B cell (primary cell): ENCODE measurements at regions not wholly inside any gene's neighbourhood (a gene's known extent, or its start where the extent isn't known, plus 50 kb on each side); places are given as distances from the start of the nearest gene placed in this dataset.

Source experiments
- ATAC-seq: fragments of 200-7000 bp; cut with Tn5 transposase; one replicate; pipeline ENCODE4 v1.10.0; 2021; ENCODE audit warnings: low read depth, mild to moderate bottlenecking, moderate number of reproducible peaks, moderate library complexity
- CTCF ChIA-PET: fragments of 350-600 bp; sonication (Branson Sonifier 250); formaldehyde crosslinking; loops from one replicate; lab custom pipeline; 2021; ENCODE audit warnings: antibody characterized with exemption, inconsistent platforms; lab: Charles Lee
- POLR2A ChIA-PET: fragments of 350-600 bp; sonication (Branson Sonifier 250); formaldehyde crosslinking; loops from one replicate; lab custom pipeline; 2021; ENCODE audit warnings: antibody characterized with exemption; lab: Charles Lee
- DNase-seq: peaks from one replicate; pipeline ENCODE4 v3.0.0; 2013
- H2AFZ ChIP-seq: 2 replicates; pipeline ENCODE4 v1.6.1; 2012; ENCODE audit warnings: mild to moderate bottlenecking, low read depth, low read length; ENCODE audit not compliant: insufficient read depth, poor library complexity, severe bottlenecking
- H3K27ac ChIP-seq, 2 donors: 1 replicate in 1 of 2; 2 replicates in 1 of 2; pipeline ENCODE4 v1.5.1; 2012 to 2013; ENCODE audit warnings: low read length in 2 of 2, mild to moderate bottlenecking in 2 of 2, moderate library complexity in 1 of 2
- H3K27me3 ChIP-seq, 4 experiments: fragments of 200-600 bp in 1 of 4; sonication (generic) in 1 of 4; replicated peaks in 1 of 4; 1 replicate in 2 of 4; 2 replicates in 2 of 4; pipeline versions ENCODE4 v1.6.1 to v1.7.0; 2013 to 2016; ENCODE audit warnings: low read length in 3 of 4, mild to moderate bottlenecking in 2 of 4, mixed read lengths in 1 of 4, moderate library complexity in 1 of 4; ENCODE audit not compliant: insufficient read depth in 4 of 4, control insufficient read depth in 3 of 4; ENCODE audit errors: control extremely low read depth in 1 of 4
- H3K36me3 ChIP-seq, 2 experiments: replicated peaks in 1 of 2; 1 replicate in 1 of 2; 2 replicates in 1 of 2; pipeline versions ENCODE4 v1.6.1 to v1.7.1; 2013; ENCODE audit warnings: low read length in 1 of 2; ENCODE audit not compliant: insufficient read depth in 2 of 2, control insufficient read depth in 1 of 2; ENCODE audit errors: control extremely low read depth in 1 of 2, extremely low read depth in 1 of 2
- H3K4me1 ChIP-seq, 2 donors: fragments of 200-600 bp in 1 of 2; sonication (generic) in 1 of 2; 1 replicate in 1 of 2; 2 replicates in 1 of 2; pipeline versions ENCODE4 v1.5.1 to v1.6.1; 2013 to 2017; ENCODE audit warnings: low read length in 2 of 2; ENCODE audit not compliant: control insufficient read depth in 2 of 2, insufficient read depth in 2 of 2
- H3K4me2 ChIP-seq: replicated peaks from 2 replicates; pipeline ENCODE3; 2012; ENCODE audit warnings: mild to moderate bottlenecking, low read depth, low read length; ENCODE audit not compliant: poor library complexity, severe bottlenecking
- H3K4me3 ChIP-seq, 5 experiments: fragments of 200-600 bp in 1 of 5; sonication (generic) in 1 of 5; 1 replicate in 3 of 5; 2 replicates in 2 of 5; pipeline versions ENCODE4 v1.5.1 to v1.7.0; 2011 to 2016; ENCODE audit warnings: low read length in 4 of 5, mild to moderate bottlenecking in 4 of 5, low read depth in 2 of 5, control low read depth in 1 of 5, moderate library complexity in 1 of 5; ENCODE audit not compliant: insufficient read depth in 1 of 5; ENCODE audit errors: control extremely low read depth in 1 of 5, extremely low read depth in 1 of 5
- H3K79me2 ChIP-seq: fragments of 200-600 bp; sonication (generic); one replicate; pipeline ENCODE4 v1.6.0; 2016; ENCODE audit warnings: low read length; ENCODE audit not compliant: control insufficient read depth, insufficient read depth
- H3K9ac ChIP-seq: fragments of 200-600 bp; sonication (generic); 2 replicates; pipeline ENCODE4 v1.6.1; 2017; ENCODE audit warnings: mild to moderate bottlenecking, low read length, moderate library complexity
- H3K9me3 ChIP-seq, 3 donors: one replicate each; pipeline versions ENCODE4 v1.6.1 to v1.7.1; 2013; ENCODE audit warnings: low read length in 2 of 3; ENCODE audit not compliant: control insufficient read depth in 2 of 3, insufficient read depth in 1 of 3; ENCODE audit errors: control extremely low read depth in 1 of 3
- H4K20me1 ChIP-seq: 2 replicates; pipeline ENCODE4 v1.6.0; 2012; ENCODE audit warnings: mild to moderate bottlenecking, low read length; ENCODE audit not compliant: insufficient read depth, control insufficient read depth, poor library complexity, severe bottlenecking
- H3K27ac Mint-ChIP-seq: one replicate; pipeline ENCODE4 v1.8.0; 2021; ENCODE audit warnings: mixed read lengths
- H3K27me3 Mint-ChIP-seq: one replicate; pipeline ENCODE4 v1.8.0; 2021; ENCODE audit warnings: mixed read lengths
- H3K4me1 Mint-ChIP-seq: one replicate; pipeline ENCODE4 v1.8.0; 2021; ENCODE audit warnings: mixed read lengths
- H3K4me3 Mint-ChIP-seq: one replicate; pipeline ENCODE4 v1.8.0; 2021; ENCODE audit warnings: mixed read lengths
- H3K9me3 Mint-ChIP-seq: one replicate; pipeline ENCODE4 v1.8.0; 2022; ENCODE audit warnings: mixed read lengths; ENCODE audit not compliant: insufficient read depth
- CTCF ChIP-seq: fragments of 200-600 bp; IDR thresholded peaks from one replicate; pipeline ENCODE4 v1.8.0; 2022; ENCODE audit warnings: antibody characterized with exemption, mild to moderate bottlenecking
- EZH2 ChIP-seq: IDR thresholded peaks from 2 replicates; pipeline ENCODE4 v1.6.1; 2012; ENCODE audit warnings: borderline replicate concordance, low read depth, mild to moderate bottlenecking, moderate library complexity, low read length; ENCODE audit not compliant: insufficient read depth, poor library complexity, severe bottlenecking
- WGBS: methylation state at CpG from one replicate; pipeline ENCODE4 v1.1.5; 2013; ENCODE audit warnings: missing lambda C conversion rate; ENCODE audit not compliant: insufficient coverage; 5-methylcytosine and 5-hydroxymethylcytosine counted together
- intact Hi-C: fragments of 100-400 bp; cut with micrococcal nuclease; formaldehyde crosslinking; loops from one replicate; pipeline ENCODE4 v1.10.0; 2022

- 96% methylated on average over 11 of the region's 15 CpGs for WGBS
- peaks cover 93% of the 10 kb centered on the region for H3K79me2 ChIP-seq
These were observed 55.6 kb downstream of the TCF20 start for GRCh38 chr22:42214633-42215415.

More at GRCh38 chr22:42214633-42215415, 55.6 kb downstream of the TCF20 start:
- peaks cover 92% of the 10 kb centered on the region for H4K20me1 ChIP-seq
- CTCF ChIA-PET, result interaction anchor here (0.5 kb wide), 1 partner anchor 99 kb away, joined by 4 read pairs; no protein-coding TSS in a partner anchor
- no peak overlapping the region for H3K4me2 ChIP-seq
- POLR2A ChIA-PET, result interaction anchor here (0.6 kb wide), 1 partner anchor 231 kb away, joined by 11 read pairs; no protein-coding TSS in a partner anchor
- H3K27ac ChIP-seq, result no peak overlapping the region
- no peaks in the 10 kb centered on the region for H3K27me3 ChIP-seq
- no peaks in the 10 kb centered on the region for H3K9me3 ChIP-seq
- intact Hi-C loops, result no loop called here
- no peaks in the 10 kb centered on the region for H3K27me3 Mint-ChIP-seq
- DNase-seq (no peak), ATAC-seq (no peak)
- H3K4me1 Mint-ChIP-seq, result peaks cover 29% of the 10 kb centered on the region
- H2AFZ ChIP-seq, result no peak overlapping the region
- H3K9me3 Mint-ChIP-seq, result no peaks in the 10 kb centered on the region
- TF ChIP-seq CTCF, result no peak
- TF ChIP-seq EZH2, result no peak
- peaks cover 0 to 54% of the 10 kb centered on the region in 2 experiments for H3K36me3 ChIP-seq
- no peak overlapping the region for H3K4me3 ChIP-seq
- no peak overlapping the region for H3K4me3 Mint-ChIP-seq
- no peak overlapping the region for H3K9ac ChIP-seq
- peaks cover 3 to 11% of the 10 kb centered on the region in 2 donors for H3K4me1 ChIP-seq
- H3K27ac Mint-ChIP-seq, result no peak overlapping the region
